ENCODE measurements at regions not wholly inside any gene's neighbourhood (a gene's known extent, or its start where the extent isn't known, plus 50 kb on each side); places are given as distances from the start of the nearest gene placed in this dataset.

- TF ChIP-seq CTCF (IDR thresholded peaks at IDR 0.05) (no peak), EZH2phosphoT487 (IDR thresholded peaks at IDR 0.05) (no peak)
Measured at GRCh38 chr18:39166776-39167175, 1601.2 kb upstream of the CELF4 start.
